Suppressor macrophage treated with lipopolysaccharide for 4 hours (primary cell): ENCODE measurements at regions not wholly inside any gene's neighbourhood (a gene's known extent, or its start where the extent isn't known, plus 50 kb on each side); places are given as distances from the start of the nearest gene placed in this dataset.
"Not testable (repeated sequence)": the region's sequence is repeated elsewhere in the genome, so short reads cannot be mapped to it uniquely, and the experiment has no call there.

Source experiments
- DNase-seq: peaks from one replicate; pipeline ENCODE4 v3.0.0-alpha.2; 2020

DNA sequence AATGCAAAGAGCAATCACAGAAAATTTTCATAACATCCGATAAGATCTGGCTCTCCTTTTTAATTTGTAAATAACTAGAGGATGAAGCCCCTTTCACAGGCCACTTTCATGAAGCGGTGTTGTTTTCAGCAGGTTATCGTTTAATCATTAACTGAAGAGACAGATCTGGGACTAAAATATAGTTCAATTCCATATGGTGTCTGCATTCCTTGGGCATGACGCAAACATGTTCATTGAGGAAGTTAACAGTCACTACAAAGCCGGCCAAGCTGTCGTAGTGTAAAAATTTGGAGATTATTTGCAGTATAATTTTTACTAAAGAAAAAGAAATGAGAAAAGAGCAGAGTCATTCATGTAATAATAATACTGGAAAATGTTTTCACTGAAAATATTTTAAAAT, 565.2 kb upstream of the ADAMTS5 start:
- no peak for DNase-seq

DNA sequence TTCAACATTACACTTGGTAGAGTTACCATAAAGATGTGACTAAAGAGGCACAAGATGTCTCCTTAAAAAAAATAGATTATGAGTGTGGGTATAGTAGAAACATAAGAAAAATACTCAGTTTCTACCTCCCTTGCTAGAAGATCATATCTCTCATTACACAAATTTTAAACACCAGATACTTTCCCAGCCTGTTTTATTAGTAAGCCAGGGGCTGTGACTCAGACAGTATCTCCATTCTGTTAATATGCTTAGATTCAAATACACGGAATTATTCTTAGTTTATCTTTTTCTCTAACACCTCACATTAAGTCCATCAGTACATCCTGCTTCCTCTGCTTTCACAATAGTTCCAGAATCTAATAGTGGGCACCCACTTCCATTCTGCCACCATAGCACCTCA, 561.8 kb upstream of the ADAMTS5 start:
- no peak for DNase-seq

DNA sequence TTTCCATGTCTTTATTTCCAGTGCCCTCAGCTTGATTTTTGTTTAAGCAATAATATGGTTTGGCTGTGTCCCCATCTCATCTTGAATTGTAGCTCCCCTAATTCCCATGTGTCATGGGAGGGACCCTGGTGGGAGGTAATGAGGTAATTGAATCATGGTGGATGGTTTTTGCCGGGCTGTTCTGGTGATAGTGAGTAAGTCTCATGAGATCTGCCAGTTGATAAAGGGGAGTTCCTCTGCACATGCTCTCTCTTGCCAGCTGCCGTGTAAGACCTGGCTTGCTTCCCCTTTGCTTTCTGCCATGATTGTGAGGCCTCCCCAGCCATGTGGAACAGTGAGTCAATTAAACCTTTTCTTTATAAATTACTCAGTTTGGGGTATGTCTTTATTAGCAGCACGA, 559.6 kb upstream of the ADAMTS5 start:
- no peak for DNase-seq

DNA sequence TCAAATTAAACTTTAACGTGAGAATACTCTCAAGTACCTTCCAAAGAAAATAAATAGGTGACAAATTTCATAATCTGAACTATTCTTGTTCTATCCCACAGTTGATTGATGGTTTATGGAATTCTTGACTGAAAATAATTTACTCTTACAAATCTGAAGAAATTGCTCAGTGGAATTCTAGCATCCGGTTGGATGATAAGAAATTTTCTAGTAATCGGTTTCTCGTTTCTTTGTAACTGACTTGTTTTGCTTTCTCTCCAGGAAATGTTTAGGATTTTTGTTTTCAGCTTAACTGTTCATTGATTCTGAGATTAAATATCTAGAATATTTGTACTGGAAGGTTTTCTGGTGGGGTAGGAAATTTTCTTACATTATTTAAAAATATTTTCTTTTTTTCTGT, 558.9 kb upstream of the ADAMTS5 start:
- DNase-seq = no peak

DNA sequence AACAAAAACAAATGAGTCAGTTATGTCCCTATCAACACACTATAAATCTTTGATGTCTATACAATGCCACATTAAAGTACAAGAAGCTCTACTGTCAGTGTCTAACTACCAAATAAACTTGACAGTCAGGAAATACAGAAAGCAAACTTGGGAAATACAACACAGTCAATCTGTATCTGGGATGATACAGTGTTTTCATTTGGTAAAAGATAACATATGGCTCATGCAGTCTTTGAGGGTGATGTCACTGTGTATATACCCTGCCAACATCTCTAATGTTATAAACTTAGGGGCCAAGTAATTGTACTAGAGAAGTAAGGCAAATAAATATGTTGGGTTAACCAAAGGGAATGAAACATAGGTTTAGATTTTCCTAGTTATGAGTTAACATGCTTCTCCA, 552.5 kb upstream of the ADAMTS5 start:
- no peak for DNase-seq

DNA sequence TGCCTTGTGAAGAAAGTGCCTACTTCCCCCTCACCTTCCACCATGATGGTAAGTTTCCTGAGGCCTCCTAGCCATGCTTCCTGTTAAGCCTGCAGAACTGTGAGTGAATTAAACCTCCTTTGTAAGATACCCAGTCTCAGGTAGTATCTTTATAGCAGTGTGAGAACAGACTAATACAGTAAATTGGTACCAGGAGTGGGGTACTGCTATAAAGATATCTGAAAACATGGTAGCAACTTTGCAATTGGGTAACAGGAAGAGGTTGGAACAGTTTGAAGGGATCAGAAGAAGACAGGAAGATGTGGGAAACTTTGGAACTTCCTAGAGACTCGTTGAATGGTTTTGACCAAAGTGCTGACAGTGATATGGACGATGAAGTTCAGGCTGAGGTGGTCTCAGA, 550.3 kb upstream of the ADAMTS5 start:
- not testable (repeated sequence) for DNase-seq

DNA sequence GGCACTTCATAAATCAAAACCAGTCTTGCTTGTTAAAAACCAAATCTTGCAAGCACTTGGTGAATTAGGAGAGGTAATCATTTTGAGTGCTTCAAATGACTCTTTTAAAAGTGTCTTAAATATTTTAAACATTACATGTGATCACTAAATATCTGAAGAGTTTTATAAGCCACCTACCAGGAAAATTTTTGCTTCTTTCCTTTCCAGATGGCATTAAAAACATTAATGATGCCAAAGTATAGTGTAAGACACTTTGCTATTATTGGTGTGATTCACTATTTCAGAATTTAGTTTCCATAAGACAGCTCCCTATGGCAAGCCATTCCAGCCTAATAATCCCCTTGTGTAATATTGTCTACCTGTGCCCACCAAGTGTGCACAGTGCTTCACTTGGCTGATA, 548.8 kb upstream of the ADAMTS5 start:
- no peak for DNase-seq

DNA sequence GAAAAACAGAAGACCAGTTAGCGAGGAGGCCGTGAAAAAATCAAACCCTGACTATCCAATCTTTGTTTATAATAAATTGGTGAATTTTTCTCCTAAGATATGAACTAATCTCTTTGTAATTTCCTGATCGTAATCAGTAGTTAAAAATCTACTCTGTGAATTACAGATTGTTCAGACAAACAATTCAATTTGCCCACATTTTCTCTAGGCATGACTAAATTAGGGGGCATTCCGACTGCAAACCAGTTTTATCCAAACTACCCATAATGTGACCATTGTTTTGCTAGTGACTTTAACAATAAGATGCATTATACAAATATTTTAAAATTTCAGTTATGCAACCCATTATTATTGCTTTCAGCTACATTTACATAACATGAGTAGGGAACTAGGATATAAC, 546.9 kb upstream of the ADAMTS5 start:
- DNase-seq = no peak

DNA sequence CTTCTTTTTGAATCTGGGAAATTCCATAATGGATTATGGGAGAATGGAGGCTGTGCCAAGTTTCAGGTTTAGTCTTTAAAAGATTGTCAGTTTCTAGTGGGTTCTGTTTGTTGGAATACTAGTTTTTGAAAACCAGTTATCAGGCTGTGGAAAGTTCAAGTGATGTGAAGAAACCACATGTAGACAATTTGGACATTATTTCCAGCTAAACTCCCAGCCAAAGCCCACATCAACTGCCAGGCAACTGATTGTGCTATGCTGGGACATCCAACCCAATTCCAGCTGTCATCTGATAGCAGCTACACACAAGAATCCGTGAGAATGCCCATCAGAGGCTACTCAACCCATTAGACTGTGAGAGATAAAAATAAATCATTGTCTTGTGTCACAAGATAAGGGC, 546.1 kb upstream of the ADAMTS5 start:
- no peak for DNase-seq

DNA sequence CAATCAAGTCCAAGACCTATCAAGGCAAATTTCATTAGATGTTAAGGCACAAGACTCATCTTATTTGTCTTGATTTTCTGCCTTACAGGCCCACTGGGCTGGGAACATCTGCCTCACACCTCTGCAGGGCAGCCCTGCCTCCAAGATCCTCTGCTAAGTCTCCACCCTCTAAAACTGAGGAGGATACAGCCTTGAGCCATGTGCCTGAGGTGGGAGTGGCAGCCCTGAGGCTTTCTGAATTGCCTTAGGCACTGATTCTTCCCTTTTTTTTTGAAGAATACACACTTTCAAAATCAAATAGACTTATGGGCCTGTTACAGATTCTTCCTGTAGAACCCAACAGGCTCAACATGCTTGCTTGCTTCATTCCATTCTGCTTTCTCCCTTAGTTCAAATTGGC, 544.3 kb upstream of the ADAMTS5 start:
- no peak for DNase-seq

DNA sequence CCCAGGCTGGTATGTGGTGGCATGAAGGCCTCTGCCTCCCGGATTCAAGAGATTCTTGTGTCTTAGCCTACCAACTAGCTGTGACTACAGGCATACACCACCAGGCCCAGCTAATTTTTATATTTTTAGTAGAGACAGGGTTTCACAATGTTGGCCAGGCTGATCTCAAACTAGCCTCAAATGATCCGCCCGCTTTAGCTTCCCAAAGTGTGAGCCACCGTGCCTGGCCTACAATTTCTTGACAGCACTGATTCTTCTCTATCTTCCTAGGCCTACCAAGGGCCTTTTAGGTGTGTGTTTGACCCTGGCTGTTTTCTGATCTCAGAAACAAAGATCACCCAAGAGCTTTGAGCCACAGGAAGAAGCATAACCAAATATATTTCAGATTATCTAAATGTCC, 540.8 kb upstream of the ADAMTS5 start:
- no peak for DNase-seq

DNA sequence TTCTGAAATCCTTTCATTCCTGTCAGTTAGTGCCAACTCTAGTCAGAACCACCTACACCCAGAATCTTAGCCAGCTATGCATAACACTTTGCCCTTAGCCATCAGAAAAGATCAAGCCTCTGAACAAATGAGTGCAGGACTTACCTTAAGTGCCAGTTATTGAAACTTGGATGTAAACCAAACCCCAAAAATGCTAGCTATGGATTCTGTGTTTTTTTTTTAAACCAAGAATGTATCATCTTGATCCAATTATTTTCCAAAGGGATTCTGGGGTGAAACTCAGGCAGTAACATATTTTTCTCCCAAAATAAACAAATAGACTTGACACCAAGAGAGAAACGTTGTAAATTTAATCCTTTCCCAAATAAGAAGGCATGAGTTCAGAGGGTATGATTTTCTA, 538.6 kb upstream of the ADAMTS5 start:
- no peak for DNase-seq

DNA sequence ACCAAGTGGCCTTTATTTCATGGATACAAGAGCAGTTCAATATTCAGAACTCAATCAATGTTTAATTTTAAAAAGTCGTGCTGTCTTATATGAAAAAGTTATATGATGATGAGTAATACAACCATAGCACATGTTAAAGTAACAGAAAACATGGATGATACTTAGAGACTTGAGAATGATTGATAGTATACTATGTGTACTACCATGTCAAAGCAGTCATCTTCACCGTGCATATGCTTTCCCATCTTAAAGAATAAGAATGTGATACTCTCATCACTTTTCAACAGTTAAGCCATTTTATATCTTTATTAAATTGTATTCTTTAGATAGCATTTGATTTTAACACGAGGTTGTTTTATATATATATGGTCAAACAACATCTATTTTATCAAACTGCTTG, 535.9 kb upstream of the ADAMTS5 start:
- no peak for DNase-seq

DNA sequence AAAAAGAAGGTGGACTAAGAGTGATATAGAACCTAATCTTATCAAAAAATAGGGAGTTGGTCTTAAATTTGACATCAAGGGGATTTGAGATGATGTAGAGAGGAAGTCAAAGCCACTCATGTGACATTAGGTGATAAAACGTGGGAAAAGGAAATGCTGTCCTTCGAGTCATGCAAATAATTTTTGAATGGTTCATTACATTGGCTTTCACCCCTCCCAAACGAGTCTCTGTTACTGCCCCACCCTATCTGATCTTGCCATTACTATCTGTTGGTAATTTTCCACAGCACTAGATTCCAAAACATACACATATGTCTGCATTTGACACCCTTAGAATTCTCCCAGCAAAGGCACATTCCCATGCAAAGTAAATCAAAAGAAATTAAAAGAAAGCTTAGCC, 531.1 kb upstream of the ADAMTS5 start:
- no peak for DNase-seq

DNA sequence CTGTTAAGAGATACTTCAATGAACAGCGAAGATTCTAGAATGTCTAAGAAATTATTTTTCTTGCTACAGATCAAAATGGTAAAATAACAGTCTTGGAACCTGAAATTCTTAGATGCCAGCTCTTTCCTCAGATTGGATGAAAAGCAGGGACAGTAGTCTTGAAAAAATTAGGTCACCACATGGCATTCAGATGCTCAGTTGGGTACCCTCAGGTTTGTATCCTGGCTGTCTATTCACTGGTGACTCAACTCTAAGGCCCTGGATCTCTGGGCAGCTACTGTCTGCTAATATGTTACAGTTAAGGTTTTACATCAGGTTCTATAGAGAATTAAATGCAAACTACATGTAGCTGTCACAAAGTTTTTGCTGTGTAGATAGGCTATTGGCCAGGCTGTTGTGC, 528.9 kb upstream of the ADAMTS5 start:
- no peak for DNase-seq

DNA sequence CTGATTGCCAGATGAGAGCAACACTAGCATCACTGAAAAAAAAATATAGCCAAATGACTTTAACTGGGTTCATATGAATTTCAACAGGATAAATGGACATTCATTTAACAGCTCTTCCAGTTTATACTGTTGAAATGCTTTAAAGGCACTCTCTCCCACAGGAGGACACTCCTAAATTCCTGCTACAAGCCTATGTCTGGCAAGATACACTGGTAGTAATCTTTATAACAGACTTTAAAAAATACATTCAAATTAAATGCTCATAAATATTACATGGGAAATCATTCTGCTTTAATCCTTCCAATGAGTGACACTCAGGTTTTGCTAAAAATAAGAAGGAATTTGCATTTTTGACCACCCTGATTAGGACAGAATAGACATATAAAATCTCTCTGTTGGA, 526.7 kb upstream of the ADAMTS5 start:
- no peak for DNase-seq

DNA sequence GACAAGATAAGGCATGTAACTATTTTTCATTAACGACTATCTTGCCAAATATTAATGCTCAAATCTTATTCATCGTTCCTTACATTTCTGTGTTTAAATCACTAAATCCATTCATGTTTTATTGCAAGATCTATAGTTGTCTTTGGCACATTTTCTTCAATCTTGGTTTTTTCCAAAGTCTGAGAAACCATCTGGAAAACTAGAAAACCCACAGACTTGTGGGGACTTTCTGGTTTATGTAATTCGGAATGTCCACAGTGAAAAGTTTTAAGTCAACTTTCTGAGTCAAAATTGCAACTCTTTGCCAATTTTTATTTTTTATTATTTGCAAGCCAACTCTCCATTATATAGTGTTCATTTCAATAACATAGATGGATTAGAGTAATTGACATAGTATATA, 520.8 kb upstream of the ADAMTS5 start:
- no peak for DNase-seq

DNA sequence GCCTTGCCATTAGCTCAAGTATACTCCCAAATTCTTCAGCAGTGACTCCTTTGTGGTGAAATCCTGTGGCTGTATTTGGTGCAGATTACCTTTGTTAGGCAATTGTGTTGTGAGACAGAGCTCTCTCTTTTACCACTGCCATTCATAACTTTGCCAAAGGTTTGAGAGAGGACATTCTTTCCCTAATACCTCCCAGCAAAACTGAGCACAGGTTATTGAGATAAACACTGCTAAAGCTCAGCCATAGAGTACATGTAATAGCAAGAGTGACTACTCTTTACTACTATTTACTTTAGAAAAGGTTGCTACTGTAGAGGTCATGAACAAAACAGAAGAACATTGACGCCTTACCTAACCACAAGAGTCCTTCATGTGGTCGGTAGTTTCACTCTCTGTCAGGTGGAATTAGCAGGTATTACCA, 514.0 kb upstream of the ADAMTS5 start:
- DNase-seq = no peak

DNA sequence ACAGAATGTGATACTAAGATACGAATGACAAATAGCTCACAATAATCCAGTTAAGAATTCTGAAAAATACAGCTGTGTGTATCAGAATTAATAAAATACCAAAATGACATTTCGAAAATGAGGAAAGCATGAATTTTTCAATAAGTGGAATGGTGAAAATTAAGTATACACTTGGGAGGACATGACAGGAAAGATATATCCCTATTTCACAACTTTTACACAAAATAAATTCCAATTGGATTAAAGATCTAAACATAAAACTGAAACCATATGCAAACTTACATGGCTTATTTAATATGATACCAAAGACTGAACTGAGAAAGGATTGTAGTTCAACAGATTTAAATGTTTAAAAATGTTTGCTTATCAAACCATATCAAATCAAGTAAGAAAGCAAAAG, 510.4 kb upstream of the ADAMTS5 start:
- DNase-seq = no peak

DNA sequence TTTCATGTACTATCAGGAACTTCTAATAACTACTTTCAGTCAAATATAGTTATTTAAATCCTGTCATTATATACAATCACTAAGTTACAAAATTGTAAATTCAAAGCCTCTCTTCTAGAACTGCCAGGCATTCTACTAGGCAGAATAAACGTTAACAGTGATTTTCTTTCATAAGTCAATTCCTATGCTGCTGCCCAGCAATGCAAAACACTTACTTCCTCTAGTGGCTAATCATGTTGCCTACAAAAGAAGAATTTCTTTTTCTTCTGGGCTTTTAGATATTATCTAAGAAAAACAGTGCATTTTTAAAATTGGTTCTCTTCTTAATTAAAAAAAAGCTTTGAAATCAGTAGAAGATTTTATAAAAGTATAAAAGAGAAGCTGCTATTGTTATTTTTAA, 509.8 kb upstream of the ADAMTS5 start:
- no peak for DNase-seq

DNA sequence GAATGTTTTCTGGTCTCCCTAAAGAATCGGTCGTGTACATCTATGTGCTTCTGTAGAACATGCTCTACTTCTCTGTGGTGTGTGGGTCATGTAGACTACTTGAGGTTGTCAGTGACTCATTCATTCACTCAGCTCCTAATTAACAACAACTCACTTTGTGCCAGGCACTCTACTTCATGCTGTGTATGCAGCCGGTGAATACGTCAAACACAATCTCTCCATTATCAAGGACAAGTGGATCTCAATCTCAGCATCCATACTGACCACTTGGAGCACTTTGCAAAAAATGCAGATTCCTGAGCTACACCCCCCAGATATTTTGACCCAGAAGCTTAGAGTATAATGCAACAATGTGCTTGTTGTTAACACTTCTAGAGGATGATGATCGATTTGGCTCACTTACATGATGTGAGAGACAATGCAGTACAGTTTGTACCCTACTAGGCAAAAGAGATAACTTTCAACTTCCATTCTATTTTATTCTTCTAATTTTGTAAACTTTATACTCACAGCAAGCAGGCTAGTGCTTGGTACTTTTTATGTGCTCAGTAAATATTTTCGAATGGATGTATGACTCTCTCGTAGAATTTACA, 508.6 kb upstream of the ADAMTS5 start:
- no peak for DNase-seq

DNA sequence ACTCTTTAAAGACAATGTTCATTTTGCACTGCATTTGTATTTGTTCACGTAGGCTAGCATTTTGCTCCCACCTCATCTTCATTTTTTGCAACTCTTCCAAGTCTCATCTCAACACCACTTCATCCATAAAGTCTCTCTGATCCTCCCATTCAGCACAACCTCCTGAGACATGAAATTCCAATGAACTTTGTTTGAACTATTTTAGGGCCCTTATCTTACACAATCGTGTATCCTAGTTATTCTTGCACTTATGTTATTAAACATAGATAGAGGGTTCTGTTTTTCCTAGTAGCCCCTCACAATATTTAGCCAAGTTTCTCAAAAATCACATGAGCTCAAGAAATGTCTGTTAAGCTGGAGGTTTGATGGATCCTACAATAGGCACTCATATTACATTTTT, 500.5 kb upstream of the ADAMTS5 start:
- DNase-seq = no peak

DNA sequence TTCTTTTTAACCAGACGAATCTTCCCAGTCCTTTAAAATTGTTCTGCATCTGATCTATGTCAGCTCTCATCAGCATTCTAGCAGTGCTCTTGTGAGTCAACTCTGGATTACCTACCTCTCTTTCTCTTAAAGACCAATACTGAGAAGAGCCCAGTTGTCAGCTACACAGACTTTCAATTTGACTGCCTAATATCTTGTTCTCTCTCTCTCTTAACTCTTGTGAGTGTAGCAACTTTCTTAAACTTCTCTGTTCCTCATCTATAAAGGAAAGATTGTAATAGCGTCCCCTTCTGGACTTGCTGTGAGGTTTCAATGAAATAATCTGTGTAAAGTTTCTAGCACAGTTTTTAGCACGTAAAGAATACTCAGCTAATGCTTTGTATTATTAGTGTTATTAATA, 499.3 kb upstream of the ADAMTS5 start:
- DNase-seq = no peak

DNA sequence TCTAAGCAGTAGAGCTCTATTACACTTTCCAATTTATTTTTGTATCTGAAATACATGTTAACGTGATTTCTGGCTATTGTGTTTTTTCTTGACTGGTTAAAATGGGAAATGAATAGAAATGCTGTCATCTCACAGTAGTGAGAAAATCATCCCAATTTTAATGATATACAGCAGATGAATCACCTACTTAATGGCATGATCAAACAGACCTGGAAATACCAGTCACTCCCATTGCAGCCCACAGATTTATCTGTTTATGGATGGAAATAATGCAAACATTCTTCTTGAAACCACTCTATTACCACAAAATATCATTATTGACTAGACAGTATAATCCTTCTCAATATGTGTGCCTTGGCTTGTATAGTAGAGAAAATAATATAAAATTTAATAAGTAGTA, 497.8 kb upstream of the ADAMTS5 start:
- DNase-seq = no peak

DNA sequence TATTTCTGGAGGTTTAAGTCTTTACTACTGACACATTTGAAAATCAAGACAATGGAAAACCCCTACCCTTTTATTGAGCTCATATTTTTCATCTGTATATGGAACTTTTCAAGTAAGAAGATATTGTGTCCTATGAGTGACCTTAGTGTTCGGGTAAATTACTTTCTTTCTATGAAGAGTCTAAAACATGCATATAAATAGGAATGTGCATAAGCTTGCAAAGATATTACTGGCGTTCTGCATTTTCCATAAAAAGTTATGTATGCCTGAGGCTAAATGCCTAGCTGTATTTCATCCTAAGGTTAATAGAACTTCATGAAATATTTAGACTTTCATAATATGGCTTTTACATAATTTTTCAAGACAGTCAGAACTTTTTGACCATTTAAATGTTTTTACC, 495.8 kb upstream of the ADAMTS5 start:
- no peak for DNase-seq

DNA sequence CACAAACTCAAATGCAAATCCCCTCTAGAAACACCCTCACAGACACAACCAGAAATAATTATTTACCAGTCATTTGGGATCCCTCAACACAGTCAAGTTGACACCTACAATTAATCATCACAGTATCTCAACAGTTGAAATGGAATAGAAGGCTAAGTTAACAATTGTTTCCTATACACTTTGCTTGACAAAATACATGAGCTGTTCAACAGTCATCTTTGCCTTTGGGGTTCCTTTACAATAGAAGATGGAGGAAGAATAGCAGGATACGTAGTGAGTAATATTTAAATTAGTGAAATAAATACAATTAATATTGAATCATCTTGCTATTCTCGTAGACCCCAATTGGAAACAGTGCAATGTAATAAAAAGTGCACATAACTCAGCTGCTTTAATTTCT, 487.3 kb upstream of the ADAMTS5 start:
- DNase-seq = no peak
